GM21360 (cell line): ENCODE measurements at regions not wholly inside any gene's neighbourhood (a gene's known extent, or its start where the extent isn't known, plus 50 kb on each side); places are given as distances from the start of the nearest gene placed in this dataset.

Source experiments
- ATAC-seq: cut with Tn5 transposase; IDR thresholded peaks from one replicate; pipeline ENCODE4 v1.9.1; 2021; ENCODE audit warnings: mild to moderate bottlenecking, moderate library complexity; ENCODE audit not compliant: unreplicated experiment

DNA sequence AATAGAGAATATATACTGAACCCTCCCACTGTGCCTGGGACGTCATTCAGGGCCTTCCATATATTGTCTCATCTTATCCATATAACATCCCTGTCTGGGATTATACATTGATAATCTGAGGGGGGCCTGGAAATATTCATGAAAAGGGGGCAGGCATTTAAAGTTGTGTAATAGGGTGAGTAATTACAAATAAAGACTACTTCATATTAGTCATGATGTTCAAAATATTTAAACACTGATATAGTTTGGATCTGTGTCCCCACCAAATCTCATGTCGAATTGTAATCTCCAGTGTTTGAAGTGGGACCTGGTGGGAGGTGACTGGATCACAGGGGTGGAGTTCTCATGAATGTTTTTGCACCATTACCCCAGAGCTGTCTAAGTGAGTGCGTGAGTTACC lies 97.8 kb downstream of the AQP9 start:
- no peak for ATAC-seq

DNA sequence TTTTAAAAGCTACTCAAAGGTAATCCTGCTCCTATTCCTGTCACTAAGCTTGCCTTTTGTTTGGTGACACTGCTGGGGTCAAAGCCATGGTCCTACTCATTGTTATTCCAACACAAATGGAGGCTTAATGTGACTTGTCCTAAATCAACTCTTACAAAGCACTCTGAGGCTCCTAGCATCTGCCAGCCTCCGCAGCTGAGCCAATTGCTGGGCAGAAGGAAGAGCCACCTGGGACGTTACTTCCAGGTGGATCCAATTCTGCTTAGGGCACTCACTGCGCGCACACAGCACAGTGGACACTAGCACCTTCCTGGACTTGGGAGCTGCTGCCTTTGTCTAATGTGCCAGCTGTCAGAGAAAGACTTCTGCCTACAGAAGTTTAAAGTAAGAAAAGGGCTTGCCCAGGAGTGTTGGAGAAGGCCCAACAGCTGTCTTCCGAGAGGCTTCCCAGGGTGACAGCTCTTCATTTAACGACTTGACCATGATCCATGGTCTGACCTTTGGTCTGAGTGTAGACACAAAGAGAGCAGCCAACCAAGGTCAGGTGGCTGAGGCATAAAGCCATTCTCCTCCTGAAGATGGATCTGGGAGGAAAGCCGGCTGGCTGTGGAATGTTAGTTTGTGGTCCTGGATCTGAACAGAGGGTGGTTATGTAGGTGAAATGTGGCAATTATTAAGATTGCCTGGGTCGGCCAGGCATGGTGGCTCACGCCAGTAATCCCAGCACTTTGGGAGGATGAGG lies 102.2 kb downstream of the AQP9 start:
- ATAC-seq, result no peak

DNA sequence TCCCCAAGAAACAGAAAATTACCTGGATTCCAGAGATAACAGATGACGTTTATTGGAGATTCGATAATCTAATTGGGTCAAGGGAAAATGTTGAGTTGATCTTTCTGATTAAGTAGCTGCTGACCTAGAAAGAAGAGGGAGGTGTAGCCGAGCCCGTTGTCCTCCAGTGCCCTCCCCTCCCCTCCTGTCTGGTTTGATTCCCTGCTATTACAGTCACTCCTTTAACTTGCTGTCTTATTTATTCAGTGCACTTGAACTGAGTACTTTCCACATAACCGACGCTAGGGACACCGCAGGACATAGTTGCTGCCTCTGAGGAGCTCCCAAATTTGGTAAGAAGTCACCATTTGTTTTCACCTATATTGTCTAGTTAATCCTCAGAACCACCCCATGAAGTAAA lies 103.7 kb downstream of the AQP9 start:
- ATAC-seq, result no peak

DNA sequence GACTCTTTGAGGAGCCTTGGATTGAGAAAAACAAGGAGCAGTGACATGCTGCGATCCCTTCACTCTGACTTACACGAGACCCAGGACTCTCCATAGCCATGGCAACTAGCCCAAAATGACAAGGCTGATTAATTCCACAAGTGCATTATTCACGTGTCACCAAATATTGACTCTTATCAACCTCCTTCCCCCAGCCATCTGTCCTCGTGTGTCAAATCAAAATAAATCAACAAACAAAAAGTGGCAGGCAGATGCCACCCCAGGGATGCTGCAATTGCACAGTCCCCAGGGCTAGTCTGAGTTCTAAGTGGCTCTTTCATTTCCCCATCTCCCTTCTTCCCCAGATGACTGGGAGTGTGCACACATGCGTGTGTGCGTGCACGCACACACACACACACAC lies 104.9 kb downstream of the AQP9 start:
- no peak for ATAC-seq

DNA sequence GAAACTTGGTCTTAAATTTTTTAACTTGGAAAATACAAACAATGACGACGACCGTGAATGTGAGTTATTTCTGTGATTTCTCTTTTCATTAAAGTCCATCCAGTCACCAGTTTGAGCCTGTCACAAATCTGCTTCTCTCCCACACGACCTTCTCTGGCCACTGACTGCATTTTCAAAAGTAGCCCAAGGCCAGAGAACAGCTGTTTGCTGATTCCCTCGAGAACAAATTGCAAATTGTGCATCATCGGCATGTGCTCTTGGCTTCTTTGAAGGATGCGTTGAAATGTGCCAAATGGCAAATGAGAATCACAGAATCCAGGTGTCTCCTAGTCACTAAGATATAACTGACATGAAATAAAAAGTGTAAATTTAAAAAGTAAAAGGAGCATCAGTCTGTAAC lies 106.4 kb downstream of the AQP9 start:
- ATAC-seq, result no peak

DNA sequence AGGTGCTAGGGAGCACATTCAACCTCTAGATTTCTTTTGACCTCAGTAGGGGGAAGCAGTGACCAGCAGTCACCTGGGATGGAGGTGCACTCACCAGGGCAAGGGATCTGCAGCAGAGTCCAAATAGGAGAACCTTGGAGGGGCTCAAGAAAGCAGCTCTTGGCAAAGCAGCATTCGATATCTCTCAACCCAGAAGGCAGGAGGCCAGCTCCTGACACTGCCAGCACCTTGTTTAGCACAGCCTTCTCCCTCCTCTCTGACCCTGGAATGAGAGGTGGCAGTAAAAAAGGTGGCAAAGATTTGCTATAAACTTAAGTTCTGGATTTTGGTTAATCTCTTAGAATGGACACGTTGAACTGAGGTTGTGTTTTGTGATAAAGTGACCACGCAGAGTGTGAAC lies 107.9 kb downstream of the AQP9 start:
- ATAC-seq, result no peak

DNA sequence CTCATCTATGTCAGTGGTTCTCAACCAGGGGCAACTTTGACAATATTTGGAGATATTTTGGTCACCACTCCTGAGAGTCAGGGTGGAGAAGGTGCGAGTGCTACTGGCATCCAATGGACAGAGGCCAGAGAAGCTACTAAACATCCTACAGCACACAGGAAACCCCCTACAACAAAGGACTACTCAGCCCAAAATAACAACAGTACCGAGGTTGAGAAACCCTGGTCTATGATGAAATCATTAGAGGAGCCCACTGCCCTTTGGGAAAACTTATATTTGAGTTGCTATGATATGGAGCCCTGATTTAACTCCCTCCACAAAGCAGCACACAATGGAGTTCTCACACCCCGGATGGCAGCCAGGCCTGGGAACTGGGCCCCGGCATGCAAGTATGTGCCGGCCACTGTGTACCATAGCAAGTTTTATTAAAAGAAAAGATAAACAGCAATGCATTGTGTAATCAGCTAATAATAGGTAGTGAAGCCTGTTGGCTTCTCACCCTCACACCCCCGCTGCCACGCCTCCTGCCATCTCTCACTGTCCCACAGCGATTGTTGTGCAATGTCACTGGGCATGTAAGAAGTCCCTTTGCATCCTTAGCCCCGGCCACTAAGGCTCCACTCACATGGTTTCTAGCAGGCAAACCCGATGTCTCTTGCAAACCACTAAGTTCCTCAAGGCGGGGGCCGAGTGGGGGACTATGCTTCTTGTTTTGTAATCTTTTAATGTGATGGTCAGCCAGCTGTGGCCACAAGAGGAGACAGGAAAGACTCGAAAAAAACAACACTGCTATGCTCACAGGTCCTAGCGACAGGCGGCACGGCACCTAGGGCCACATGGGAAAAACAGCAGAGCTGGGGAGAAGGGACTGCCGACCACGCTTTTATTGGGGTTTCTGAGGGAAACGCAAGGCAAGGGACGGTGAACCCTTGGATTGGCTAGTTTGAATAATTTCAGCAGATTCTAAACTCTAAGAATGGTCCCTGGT lies 110.0 kb downstream of the AQP9 start:
- no peak for ATAC-seq

DNA sequence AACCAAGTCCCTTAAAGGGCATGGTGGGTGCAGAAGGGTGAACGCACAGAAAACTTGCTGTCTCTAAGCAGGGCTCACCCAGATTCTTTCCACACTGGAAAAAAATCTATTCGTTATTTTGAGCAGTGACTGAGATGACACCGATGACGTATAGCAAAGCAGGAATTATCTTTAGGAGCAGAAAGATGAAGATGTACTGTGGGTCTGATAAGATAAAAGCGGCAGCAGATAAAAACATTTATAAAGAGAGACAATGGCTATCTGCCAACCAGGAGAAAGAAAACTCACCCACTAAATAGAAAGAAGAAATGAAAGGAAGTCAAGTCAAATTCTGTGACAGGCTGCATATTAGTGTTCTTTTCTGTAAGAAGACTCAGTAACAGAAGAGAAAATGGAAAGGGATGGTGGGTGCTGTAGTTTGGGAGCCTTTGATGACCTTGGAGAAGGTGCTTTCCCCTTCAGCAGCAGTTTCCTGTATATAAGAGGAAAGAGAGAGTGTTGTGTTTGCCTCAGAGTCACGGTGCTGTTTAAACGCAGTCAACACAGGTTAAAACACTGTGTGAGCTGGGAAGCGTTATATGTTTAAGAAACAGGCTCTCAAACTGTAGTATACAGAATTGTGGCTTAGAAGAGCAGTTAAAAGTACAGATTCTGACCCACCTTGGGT lies 111.6 kb downstream of the AQP9 start:
- ATAC-seq, result no peak

DNA sequence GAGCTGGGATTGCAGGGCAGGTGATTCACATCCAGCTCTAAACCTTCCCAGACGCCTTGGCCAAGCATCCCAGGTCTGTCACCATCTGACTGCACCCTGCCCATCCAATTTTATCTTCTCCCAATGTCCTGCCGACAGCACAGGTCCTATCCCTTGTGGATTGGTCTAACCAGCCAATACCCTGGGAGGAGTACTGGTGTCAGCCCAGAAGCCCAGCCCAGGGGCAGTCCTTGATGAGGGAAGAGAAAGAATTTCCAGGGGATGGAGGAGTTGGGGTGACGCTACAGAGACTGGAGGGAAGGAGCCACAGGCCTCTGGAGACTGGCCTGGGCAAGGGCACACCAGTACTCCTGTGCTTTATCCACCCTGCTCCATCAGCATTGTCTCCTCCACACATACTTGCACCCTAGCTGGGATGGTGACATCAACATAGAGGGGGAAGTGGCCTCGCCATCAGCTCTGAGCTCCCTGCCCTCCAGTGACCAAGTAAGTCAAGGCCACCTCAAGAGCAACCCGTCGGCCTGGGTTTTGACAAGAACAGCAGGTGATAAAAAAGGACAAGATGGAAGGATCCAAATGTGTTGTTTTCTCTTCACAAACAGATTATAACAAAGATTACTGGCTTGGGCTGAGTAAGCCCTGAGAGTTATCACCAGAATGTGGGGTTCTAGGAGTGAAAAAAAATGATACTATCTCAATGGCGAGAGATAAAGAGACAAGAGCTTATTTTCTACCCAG lies 114.6 kb downstream of the AQP9 start:
- no peak for ATAC-seq

DNA sequence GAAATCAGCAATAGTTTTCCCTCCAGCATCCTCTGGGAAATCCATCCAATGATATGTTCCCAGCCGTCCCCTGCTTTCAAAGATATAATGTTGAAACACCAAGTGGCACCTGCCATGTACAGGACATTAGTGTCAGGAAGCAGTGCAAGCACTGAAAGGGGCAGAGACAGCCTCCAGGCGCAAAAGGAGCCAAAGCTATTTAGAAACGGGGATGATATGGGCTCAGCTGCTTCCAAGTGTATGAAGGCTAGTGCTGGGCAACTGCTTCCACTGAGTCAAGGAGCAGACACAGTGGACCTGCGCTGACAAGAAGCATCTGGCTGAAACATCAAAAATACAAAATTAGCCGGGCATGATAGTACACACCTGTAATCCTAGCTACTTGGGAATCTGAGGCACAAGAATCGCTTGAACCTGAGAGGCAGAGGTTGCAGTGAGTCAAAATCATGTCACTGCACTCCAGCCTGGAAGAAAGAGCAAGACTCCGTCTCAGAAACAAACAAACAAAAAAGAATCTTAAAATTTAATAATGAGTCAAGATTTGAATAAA lies 119.7 kb downstream of the AQP9 start:
- ATAC-seq, result no peak

DNA sequence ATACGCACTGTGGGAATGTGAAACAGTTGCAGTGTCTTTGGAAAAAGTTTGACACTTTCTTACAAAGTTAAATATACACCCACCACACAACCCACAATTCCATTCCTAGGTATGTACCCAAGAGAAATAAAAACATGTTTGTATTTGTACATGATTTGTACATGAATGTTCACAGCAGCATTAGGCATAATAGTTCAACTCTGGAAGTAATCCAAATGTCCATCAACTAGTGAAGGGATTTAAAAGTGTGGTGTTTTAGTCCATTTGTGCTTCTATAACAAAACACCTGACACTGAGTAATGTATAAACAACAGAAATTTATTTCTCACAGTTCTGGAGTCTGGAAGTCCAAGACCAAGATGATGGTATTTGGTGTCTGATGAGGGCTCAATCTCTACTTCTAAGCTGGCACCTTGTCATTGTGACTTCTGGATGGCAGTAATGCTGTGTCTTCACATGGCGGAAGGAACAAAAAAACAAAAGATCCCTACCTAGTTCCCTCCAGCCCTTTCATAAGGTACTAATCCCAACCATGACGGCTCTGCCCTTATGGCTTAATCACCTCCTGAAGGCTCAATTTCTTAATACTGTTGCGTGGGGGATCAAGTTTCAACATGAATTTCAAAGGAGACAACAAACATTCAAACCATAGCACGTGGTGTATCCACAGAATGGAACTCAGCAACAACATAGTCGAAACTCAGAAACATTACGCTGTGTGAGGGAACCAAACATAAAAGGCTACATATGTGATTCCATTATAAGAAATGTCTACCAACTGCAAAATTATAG lies 120.5 kb downstream of the AQP9 start:
- ATAC-seq, result no peak

DNA sequence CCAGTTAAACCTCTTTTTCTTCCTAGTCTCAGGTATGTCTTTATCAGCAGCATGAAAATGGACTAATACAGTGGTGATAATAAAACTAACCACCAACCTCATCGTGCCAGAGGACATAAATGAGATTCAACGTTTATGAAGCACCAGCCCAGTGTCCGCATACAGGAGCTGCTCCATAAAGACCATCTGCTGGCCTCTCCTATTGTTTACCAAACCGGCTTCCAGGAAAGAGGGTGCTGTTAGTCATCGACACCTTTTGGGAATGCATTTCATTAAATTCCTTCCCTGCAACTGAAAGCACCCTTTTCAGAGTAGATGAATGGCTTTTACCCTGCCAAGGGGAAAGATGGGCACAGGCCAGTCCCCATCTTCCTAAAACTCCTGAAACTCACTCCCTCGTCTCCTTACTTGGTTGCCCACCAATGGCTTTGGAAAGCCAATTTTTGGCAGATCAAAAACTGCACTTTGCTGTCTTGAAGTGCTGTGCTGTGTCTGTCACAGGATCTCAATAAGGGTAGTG lies 122.1 kb downstream of the AQP9 start:
- no peak for ATAC-seq

DNA sequence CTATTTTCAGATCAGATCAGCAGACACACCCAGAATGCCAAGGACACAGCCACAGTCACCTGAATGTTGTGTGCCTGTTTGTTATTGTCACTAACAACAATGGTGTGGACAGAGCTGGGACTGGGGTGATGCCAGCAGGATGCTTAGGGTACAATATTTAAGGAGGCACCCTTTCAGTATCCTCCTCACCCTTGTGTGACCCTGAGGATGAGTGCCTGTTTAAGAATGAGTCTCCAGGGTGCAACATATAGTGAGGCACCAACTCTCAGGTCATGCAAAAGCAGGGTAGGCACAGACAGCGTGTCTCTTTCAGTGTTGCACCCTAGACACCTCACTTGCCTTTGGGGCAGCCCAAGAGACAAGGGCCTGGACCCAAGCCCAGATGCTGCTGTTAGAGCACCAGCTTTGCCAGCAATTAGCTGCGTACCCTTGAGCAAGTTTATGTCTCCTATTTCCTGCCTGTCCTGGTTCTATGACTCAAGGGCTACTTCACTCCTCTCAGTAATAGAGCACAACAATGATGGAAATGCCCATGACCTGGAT lies 122.6 kb downstream of the AQP9 start:
- ATAC-seq, result no peak

DNA sequence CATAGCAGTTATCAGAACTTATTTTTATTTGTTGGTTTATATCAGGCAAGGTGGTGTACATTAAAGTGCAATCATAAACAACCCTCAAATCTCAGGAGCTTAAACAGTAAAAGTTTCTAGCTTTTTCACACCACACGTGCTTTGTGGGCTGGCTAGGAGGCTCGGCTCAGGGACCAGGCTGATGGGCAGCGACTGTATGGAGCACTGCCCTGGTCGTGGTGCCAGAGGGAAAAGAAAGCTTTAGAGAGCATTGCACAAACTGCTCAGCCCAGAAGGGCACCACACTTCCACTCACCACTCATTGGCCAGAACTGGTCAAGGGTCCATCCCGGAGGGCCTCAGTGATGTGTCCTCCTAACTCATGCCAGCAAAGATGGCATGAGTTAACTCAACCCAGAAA lies 123.2 kb downstream of the AQP9 start:
- ATAC-seq, result no peak

DNA sequence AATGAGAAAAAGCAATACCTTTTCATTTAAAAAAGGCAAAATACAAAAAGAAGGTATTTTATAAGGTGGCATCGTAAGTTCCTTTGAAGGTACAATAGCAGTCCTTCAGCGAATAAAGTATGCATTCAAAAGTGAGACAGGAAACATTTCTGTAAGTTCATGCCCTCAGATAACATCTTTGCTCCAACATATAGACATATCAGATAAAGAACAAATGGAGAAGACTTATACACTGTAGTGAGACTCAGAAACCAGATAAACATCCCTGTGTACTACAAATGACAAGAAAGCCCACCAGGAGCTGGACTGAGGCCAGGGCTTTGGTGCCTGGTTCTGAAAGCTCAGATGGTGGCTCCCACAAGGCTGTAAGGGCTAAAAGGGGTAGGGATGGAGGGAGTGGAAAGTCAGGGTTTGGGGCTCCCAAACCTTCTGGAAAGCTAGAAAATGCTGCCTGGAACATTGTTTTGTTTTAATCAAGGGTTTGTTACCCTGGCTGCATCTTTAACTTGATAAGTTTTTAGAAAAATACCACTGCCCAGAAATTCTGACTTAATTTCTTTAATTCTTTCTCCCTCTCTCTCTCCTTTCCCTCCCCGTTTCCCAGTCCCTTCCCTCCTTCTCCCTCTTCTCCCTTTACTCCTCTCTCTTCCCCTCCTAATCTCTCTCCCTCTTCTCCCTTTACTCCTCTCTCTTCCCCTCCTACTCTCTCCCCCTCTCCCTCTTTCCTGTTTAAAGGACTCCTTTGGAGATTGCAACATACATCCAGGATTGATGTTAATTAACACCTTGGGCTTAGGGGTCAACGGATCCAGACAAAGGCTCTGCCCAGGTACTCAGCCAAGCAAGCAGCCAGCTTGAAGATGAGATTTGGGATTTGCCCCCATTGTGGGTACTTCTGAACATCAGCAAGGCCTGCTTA lies 126.1 kb downstream of the AQP9 start:
- ATAC-seq, result no peak

DNA sequence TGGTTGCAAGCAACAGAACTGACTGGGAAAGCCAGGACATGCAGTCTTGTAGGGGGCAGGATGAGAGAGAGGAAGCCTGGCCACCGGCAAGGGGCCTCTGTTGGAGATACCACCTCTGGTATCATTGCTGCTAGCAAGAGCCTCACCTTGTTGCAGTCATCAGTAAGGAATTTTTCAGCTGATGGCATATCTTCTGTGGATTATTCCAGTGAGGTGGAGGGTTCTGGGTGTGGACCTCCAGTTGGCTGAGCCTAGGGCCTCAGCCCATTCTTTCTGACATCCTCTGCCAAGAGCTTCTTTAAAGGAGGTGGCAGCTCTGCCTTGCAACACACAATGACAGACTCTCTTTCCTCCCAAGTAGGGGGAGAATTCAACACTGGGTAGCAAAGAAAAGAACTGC lies 128.9 kb downstream of the AQP9 start:
- no peak for ATAC-seq

DNA sequence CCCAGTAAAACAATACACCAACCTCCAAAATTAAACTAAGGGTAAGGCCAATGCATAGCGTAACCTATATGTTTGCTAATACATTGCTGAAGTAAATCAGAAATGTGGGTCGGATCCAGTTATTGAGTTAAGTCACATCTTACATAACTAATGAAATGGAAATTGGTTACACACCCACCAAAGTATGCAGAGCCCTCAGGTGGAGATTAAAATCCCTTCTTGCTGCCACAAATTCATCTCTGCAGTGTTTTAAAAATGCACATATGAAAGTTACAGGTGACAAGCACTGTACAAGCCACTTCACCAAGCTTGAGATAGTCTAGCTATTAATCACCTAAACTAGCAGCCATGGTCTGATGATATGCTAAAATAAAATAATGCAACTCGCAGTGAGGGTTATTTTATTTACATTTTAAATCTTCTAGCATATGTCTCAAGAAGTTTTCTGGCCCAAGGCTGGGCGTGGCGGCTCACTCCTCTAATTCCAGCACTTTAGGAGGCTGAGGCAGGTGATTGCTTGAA lies 130.6 kb downstream of the AQP9 start:
- ATAC-seq, result no peak
